ENCODE measurements at regions not wholly inside any gene's neighbourhood (a gene's known extent, or its start where the extent isn't known, plus 50 kb on each side); places are given as distances from the start of the nearest gene placed in this dataset.

DNA sequence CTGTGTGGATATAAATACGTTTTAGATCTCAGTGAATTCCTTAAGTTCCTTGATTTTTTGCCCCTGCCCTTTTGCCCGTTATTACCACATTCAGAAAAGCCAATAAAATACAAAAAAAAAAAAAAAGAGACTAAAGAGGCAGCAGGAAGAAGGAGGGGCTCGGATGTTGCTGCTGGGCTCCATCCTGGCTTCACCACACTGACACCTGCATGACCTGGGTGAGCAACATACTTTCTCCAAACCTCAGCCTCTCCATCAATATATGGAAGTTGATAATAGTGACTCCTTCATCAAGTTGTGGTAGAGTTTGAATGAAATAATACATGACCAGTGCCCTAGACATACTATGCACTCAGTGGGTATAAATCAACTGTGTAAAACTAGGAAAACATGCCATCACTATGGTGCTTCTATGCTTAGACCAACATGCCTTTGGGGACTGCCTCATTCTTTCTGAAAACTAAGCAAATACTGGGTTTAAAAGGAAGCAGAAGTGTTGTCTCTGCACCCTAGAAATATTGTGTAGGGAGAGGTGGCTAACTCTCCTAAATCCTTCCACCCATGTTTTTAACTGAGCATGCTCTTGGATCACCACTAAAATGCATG is 243.0 kb downstream of the PIK3R1 start:
- in situ Hi-C loops (cut with MboI) (no loop called here), intact Hi-C loops (cut with micrococcal nuclease) (no loop called here)
- ChIA-PET POLR2A (no interaction called here), CTCF (ENCODE audit: low intra/inter-chr PET ratio) (interaction anchor here (1.3 kb wide), 1 partner anchor 172 kb away, joined by 5 read pairs; no protein-coding TSS in a partner anchor)
- no peak for DNase-seq (ENCODE audit: extremely low read depth in 1 of 4, low spot score in 3 of 4)
- no peaks in the 10 kb centered on the region for H3K9me1 ChIP-seq (ENCODE audit: control insufficient read depth, insufficient read depth, low read length)
- H3K27me3 ChIP-seq (ENCODE audit: control insufficient read depth in 2 of 2, insufficient read depth in 2 of 2, low read length in 2 of 2): no peaks in the 10 kb centered on the region
- H2AFZ ChIP-seq (ENCODE audit: low read depth, low read length): no peak overlapping the region
- no peak overlapping the region for H3K9ac ChIP-seq (ENCODE audit: insufficient read depth in 1 of 2, low read depth in 2 of 2, low read length in 2 of 2)
- no peaks in the 10 kb centered on the region for H3K36me3 ChIP-seq (ENCODE audit: control insufficient read depth, insufficient read depth, low read length)
- no peaks in the 10 kb centered on the region for H3K79me2 ChIP-seq (ENCODE audit: control insufficient read depth, insufficient read depth, low read length)
- H3K4me2 ChIP-seq (ENCODE audit: insufficient read depth, low read length): no peak overlapping the region
- 0 out of 2 replicates have a peak, but pooled peaks cover 4% of the 10 kb centered on the region for H3K9me3 ChIP-seq (replicated peaks; ENCODE audit: control insufficient read depth, insufficient read depth, low read depth, low read length)
- TF ChIP-seq TRIM28 (IDR thresholded peaks at IDR 0.05) (no peak), NR2F6 (CRISPR knock-in tag; IDR thresholded peaks at IDR 0.05) (no peak), SAFB2 (IDR thresholded peaks at IDR 0.05; ENCODE audit: borderline replicate concordance, low read depth, low read length, severe bottlenecking) (no peak), PCBP1 (IDR thresholded peaks at IDR 0.05; ENCODE audit: low read depth, low read length, poor library complexity, severe bottlenecking) (no peak), IRF1 (CRISPR knock-in tag; IDR thresholded peaks at IDR 0.05; ENCODE audit: borderline replicate concordance) (no peak), PTRF (tag; IDR thresholded peaks at IDR 0.05) (no peak), TCFL5 (CRISPR knock-in tag; conservative IDR thresholded peaks at IDR 0.05) (no peak), EGR1 (conservative IDR thresholded peaks at IDR 0.05) (no peak), NR1H2 (CRISPR knock-in tag; IDR thresholded peaks at IDR 0.05) (no peak)
- TF ChIP-seq, protein P1, sequence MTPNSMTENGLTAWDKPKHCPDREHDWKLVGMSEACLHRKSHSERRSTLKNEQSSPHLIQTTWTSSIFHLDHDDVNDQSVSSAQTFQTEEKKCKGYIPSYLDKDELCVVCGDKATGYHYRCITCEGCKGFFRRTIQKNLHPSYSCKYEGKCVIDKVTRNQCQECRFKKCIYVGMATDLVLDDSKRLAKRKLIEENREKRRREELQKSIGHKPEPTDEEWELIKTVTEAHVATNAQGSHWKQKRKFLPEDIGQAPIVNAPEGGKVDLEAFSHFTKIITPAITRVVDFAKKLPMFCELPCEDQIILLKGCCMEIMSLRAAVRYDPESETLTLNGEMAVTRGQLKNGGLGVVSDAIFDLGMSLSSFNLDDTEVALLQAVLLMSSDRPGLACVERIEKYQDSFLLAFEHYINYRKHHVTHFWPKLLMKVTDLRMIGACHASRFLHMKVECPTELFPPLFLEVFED (CRISPR knock-in tag; conservative IDR thresholded peaks at IDR 0.05): no peak
- H3K4me3 ChIP-seq: no peak overlapping the region
- no TSS peak for BruUV-seq (replicated peaks)
- ATAC-seq: no peak
- 60% methylated on average over 3 of the region's 3 CpGs for WGBS (ENCODE audit: insufficient coverage, low coverage, missing lambda C conversion rate)
- no peak for FAIRE-seq
- H3K4me1 ChIP-seq (replicated peaks in 1 of 2; ENCODE audit: control insufficient read depth in 2 of 2, insufficient read depth in 2 of 2, low read length in 2 of 2): peaks cover 0 to 30% of the 10 kb centered on the region in 2 experiments; a peak in 3 of 5 replicates
- no peak overlapping the region for H3K27ac ChIP-seq (ENCODE audit: extremely low read depth, low read depth, low read length)
- no peaks in the 10 kb centered on the region for H4K20me1 ChIP-seq (replicated peaks; ENCODE audit: control insufficient read depth, insufficient read depth, low read length)

All from K562 (cell line).